ENCODE measurements at regions not wholly inside any gene's neighbourhood (a gene's known extent, or its start where the extent isn't known, plus 50 kb on each side); places are given as distances from the start of the nearest gene placed in this dataset.

DNA sequence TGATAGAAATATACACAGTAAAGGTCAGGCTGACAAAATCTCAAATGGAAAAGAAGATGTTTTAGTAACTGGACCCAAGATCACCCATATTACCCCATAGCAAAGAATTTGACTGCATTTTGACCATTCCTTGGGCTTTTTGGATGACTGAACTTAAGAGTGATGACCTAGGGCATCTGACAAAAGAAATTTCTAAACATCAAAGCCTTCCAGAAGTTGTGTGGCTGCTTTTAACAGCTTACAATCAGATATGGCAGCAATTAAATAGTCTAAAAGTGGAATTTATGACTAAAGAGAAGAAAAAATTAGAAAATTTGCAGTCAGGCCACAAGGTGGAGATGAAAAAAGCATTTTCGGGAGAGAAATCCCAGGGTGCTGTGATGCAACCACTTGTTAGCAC, 563.0 kb downstream of the RERGL start:
- ChIA-PET POLR2A (no interaction called here), CTCF (interaction anchor here (1.7 kb wide), 1 partner anchor 587 kb away, joined by 3 read pairs; no protein-coding TSS in a partner anchor)
- no peaks in the 10 kb centered on the region for H3K9me3 ChIP-seq
- DNase-seq (ENCODE audit: low read depth in 1 of 2, low spot score in 1 of 2) = no peak
- no peak for FAIRE-seq
- H3K4me1 ChIP-seq = no peaks in the 10 kb centered on the region
- TF ChIP-seq FOXS1 (CRISPR knock-in tag; IDR thresholded peaks at IDR 0.05) (no peak), CBX2 (IDR thresholded peaks at IDR 0.05; ENCODE audit: borderline replicate concordance, low read depth) (no peak), EHF (CRISPR knock-in tag; IDR thresholded peaks at IDR 0.05) (no peak), HEYL (CRISPR knock-in tag; IDR thresholded peaks at IDR 0.05) (no peak), RARB (CRISPR knock-in tag; IDR thresholded peaks at IDR 0.05) (no peak), PBX3 (IDR thresholded peaks at IDR 0.05) (no peak), NFE2L2 (conservative IDR thresholded peaks at IDR 0.05; ENCODE audit: low read length) (no peak), ELK1 (IDR thresholded peaks at IDR 0.05; ENCODE audit: low read depth, low read length) (no peak), MAZ (IDR thresholded peaks at IDR 0.05; ENCODE audit: borderline replicate concordance, low read depth, low read length) (no peak), RCOR1 (IDR thresholded peaks at IDR 0.05; ENCODE audit: low read depth, low read length) (no peak), USF2 (IDR thresholded peaks at IDR 0.05) (no peak), MAFK (IDR thresholded peaks at IDR 0.05; ENCODE audit: partially characterized antibody) (no peak), SMC3 (IDR thresholded peaks at IDR 0.05) (no peak)
- ATAC-seq = no peak
- H3K27ac ChIP-seq = no peak overlapping the region
- WGBS (ENCODE audit: missing lambda C conversion rate) = 50% methylated on average over 1 of the region's 1 CpG
- H3K4me3 ChIP-seq = no peak overlapping the region
- no peak overlapping the region for H3K4me2 ChIP-seq

DNA sequence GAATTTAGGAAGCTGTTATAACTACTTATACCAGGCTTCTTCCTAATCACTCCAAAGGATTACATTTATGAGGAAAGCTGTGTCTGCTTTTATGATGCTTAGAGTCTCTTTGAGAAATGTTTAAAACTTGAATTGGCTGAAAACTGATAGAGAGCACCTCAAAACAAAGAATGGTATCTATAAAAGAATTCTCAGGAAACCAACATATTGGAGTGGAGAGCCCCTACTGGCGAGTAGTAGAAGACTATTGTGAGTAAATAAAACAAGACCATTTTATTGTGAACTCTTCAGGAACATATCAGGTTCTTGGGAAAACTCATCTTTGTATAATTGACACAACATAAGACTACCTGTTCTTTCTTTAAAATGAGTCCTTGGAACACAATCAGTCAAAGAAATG, 578.6 kb downstream of the RERGL start:
- FAIRE-seq (peak; percentile 72), ATAC-seq (peak in 1 of 2 experiments; percentile 51; a peak in 1 of 6 replicates), DNase-seq (ENCODE audit: low read depth in 1 of 2, low spot score in 1 of 2) (peak; percentile 4 to 6)
- TF ChIP-seq ESRRA (IDR thresholded peaks at IDR 0.05; ENCODE audit: borderline replicate concordance, low read length) (no peak), CHD2 (IDR thresholded peaks at IDR 0.05; ENCODE audit: low read length, partially characterized antibody) (no peak), NR3C1 (IDR thresholded peaks at IDR 0.05) (no peak), E2F6 (IDR thresholded peaks at IDR 0.05; ENCODE audit: borderline replicate concordance, low read depth) (no peak), CTCF (IDR thresholded peaks at IDR 0.05) (peak; percentile 26; the same call in 1 of the 3 replicates), TP53 (CRISPR knock-in tag; IDR thresholded peaks at IDR 0.05) (no peak), RAD21 (conservative IDR thresholded peaks at IDR 0.05 in 1 of 2, IDR thresholded peaks at IDR 0.05 in 1 of 2) (peak; percentile 16 to 19; a peak in 1 of 5 replicates)
- Histone ChIP-seq H3K4me3 (no peak overlapping the region), H3K4me2 (no peak overlapping the region), H3K9me3 (no peaks in the 10 kb centered on the region), H3K27ac (no peak overlapping the region), H3K4me1 (no peaks in the 10 kb centered on the region)
- WGBS (ENCODE audit: missing lambda C conversion rate) = 32% methylated on average over 1 of the region's 1 CpG
- ChIA-PET POLR2A (no interaction called here), CTCF (no interaction called here)
